Fibroblast of lung (primary cell): ENCODE measurements at regions not wholly inside any gene's neighbourhood (a gene's known extent, or its start where the extent isn't known, plus 50 kb on each side); places are given as distances from the start of the nearest gene placed in this dataset.

ENCODE experiments used
- DNase-seq, 2 donors: peaks; one replicate each; pipeline versions ENCODE4 v3.0.0 to v3.0.0-alpha.2; 2010; ENCODE audit warnings: low read depth in 2 of 2
- H2AFZ ChIP-seq: 2 replicates; pipeline ENCODE4 v1.5.1; 2012; ENCODE audit warnings: low read length, control low read depth, inconsistent platforms
- H3K27ac ChIP-seq: 2 replicates; pipeline ENCODE4 v1.5.1; 2011; ENCODE audit warnings: low read length, control low read depth; ENCODE audit not compliant: insufficient read depth
- H3K27me3 ChIP-seq: 2 replicates; pipeline ENCODE4 v1.5.1; 2011; ENCODE audit warnings: mild to moderate bottlenecking, low read length; ENCODE audit not compliant: control insufficient read depth, insufficient read depth
- H3K36me3 ChIP-seq: 2 replicates; pipeline ENCODE4 v1.5.1; 2011; ENCODE audit warnings: low read length; ENCODE audit not compliant: control insufficient read depth, insufficient read depth
- H3K4me1 ChIP-seq: 2 replicates; pipeline ENCODE4 v1.5.1; 2011; ENCODE audit warnings: low read length; ENCODE audit not compliant: control insufficient read depth, insufficient read depth; ENCODE audit errors: extremely low read depth
- H3K4me2 ChIP-seq: 2 replicates; pipeline ENCODE4 v1.5.1; 2011; ENCODE audit warnings: low read length, control low read depth; ENCODE audit not compliant: insufficient read depth; ENCODE audit errors: extremely low read depth
- H3K4me3 ChIP-seq, 4 experiments: fragments of 200-600 bp in 1 of 4; sonication (generic) in 1 of 4; replicated peaks in 1 of 4; 2 replicates each; pipeline ENCODE4 v1.5.1; 2011 to 2016; ENCODE audit warnings: low read length in 4 of 4, low read depth in 3 of 4, mild to moderate bottlenecking in 3 of 4, control low read depth in 2 of 4, inconsistent platforms in 1 of 4, mixed read lengths in 1 of 4; ENCODE audit not compliant: insufficient read depth in 1 of 4; ENCODE audit errors: control extremely low read depth in 1 of 4
- H3K79me2 ChIP-seq: 2 replicates; pipeline ENCODE4 v1.5.1; 2012; ENCODE audit warnings: mild to moderate bottlenecking, low read length, inconsistent platforms; ENCODE audit not compliant: control insufficient read depth, insufficient read depth
- H3K9ac ChIP-seq: 2 replicates; pipeline ENCODE4 v1.5.1; 2011; ENCODE audit warnings: mild to moderate bottlenecking, low read length, control low read depth; ENCODE audit not compliant: insufficient read depth
- H3K9me3 ChIP-seq: 2 replicates; pipeline ENCODE4 v1.5.1; 2012; ENCODE audit warnings: low read depth, low read length; ENCODE audit not compliant: control insufficient read depth, insufficient read depth
- H4K20me1 ChIP-seq: 2 replicates; pipeline ENCODE4 v1.5.1; 2011; ENCODE audit warnings: low read length; ENCODE audit not compliant: control insufficient read depth, insufficient read depth; ENCODE audit errors: extremely low read depth
- CTCF ChIP-seq, 2 donors: IDR thresholded peaks in 1 of 2; conservative IDR thresholded peaks in 1 of 2; 1 replicate in 1 of 2; 2 replicates in 1 of 2; pipeline ENCODE4 v1.5.1; 2011 to 2012; ENCODE audit warnings: low read length in 2 of 2, control low read depth in 1 of 2, inconsistent platforms in 1 of 2, low read depth in 1 of 2, mild to moderate bottlenecking in 1 of 2
- EZH2 ChIP-seq: IDR thresholded peaks from 2 replicates; pipeline ENCODE4 v1.5.1; 2012; ENCODE audit warnings: low read length, control low read depth, mild to moderate bottlenecking; ENCODE audit errors: missing control alignments

GRCh38 chr6:105650347-105650746 lies 247.5 kb upstream of the PREP start:
- no peaks in the 10 kb centered on the region for H3K36me3 ChIP-seq
- no peak overlapping the region for H3K4me2 ChIP-seq
- no peak overlapping the region for H2AFZ ChIP-seq
- H3K4me3 ChIP-seq, result no peak overlapping the region
- H3K9me3 ChIP-seq, result no peaks in the 10 kb centered on the region
- H3K79me2 ChIP-seq, result no peaks in the 10 kb centered on the region
- no peaks in the 10 kb centered on the region for H3K4me1 ChIP-seq
- H3K27me3 ChIP-seq, result no peaks in the 10 kb centered on the region
- TF ChIP-seq CTCF (conservative IDR thresholded peaks at IDR 0.05 in 1 of 2, IDR thresholded peaks at IDR 0.05 in 1 of 2; ENCODE audit: low read depth in 1 of 2, low read length in 2 of 2), result no peak
- no peak for TF ChIP-seq EZH2
- H3K9ac ChIP-seq, result no peak overlapping the region
- H4K20me1 ChIP-seq, result no peaks in the 10 kb centered on the region
- no peak for DNase-seq
- H3K27ac ChIP-seq, result no peak overlapping the region

GRCh38 chr6:105649192-105649591 lies 246.3 kb upstream of the PREP start:
- Histone ChIP-seq H3K9ac (no peak overlapping the region), H2AFZ (no peak overlapping the region), H3K27me3 (no peaks in the 10 kb centered on the region), H3K9me3 (no peaks in the 10 kb centered on the region), H3K36me3 (no peaks in the 10 kb centered on the region), H3K4me3 (no peak overlapping the region), H3K79me2 (no peaks in the 10 kb centered on the region), H3K4me1 (no peaks in the 10 kb centered on the region), H3K27ac (no peak overlapping the region), H3K4me2 (no peak overlapping the region), H4K20me1 (no peaks in the 10 kb centered on the region)
- TF ChIP-seq CTCF (conservative IDR thresholded peaks at IDR 0.05 in 1 of 2, IDR thresholded peaks at IDR 0.05 in 1 of 2; ENCODE audit: low read depth in 1 of 2, low read length in 2 of 2), result no peak
- TF ChIP-seq EZH2, result no peak
- DNase-seq, result no peak

- Histone ChIP-seq H3K4me1 (no peaks in the 10 kb centered on the region), H3K36me3 (no peaks in the 10 kb centered on the region), H3K27ac (no peak overlapping the region), H3K27me3 (no peaks in the 10 kb centered on the region), H3K9me3 (no peaks in the 10 kb centered on the region), H3K79me2 (no peaks in the 10 kb centered on the region), H4K20me1 (no peaks in the 10 kb centered on the region), H3K9ac (no peak overlapping the region), H2AFZ (no peak overlapping the region), H3K4me2 (no peak overlapping the region), H3K4me3 (no peak overlapping the region)
- no peak for TF ChIP-seq EZH2
- TF ChIP-seq CTCF (conservative IDR thresholded peaks at IDR 0.05 in 1 of 2, IDR thresholded peaks at IDR 0.05 in 1 of 2; ENCODE audit: low read depth in 1 of 2, low read length in 2 of 2), result no peak
- DNase-seq, result no peak
These were observed 245.4 kb upstream of the PREP start for GRCh38 chr6:105648276-105648675.
